ENCODE measurements at regions not wholly inside any gene's neighbourhood (a gene's known extent, or its start where the extent isn't known, plus 50 kb on each side); places are given as distances from the start of the nearest gene placed in this dataset.

DNA sequence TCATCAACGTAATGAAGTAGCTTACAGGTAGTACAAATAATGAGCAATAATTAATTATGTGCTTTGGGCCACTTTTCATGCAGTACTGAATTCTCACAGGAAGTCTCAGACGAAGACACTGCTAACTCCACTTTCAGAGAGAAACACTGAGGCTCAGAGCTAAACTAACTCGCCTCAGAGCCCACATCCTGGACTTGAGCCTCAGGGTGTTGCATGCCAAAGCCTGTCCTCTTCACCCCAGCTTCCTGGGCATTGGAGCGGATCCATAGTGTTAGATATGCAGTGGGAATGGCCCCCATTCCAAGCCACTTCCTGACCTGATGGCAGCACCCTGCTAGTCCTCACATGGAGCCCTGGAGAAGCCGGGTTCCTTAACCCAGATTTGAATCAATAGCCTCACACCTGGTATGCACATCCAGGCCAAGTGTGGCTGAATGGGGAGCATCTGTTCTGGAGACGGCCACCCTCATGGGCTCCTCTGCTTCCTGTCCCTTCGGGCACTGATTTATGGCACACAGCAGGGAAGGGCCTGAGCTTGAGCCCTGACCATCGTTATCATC is 265.1 kb upstream of the ZNF32 start:
- H2BK12ac ChIP-seq (ENCODE audit: low read depth, low read length), result no peak overlapping the region
- no peak overlapping the region for H3K9ac ChIP-seq (replicated peaks in 1 of 4; ENCODE audit: extremely low read depth in 1 of 4, low read depth in 3 of 4, low read length in 3 of 4)
- H3K23ac ChIP-seq (ENCODE audit: insufficient read length), result no peak overlapping the region
- no peaks in the 10 kb centered on the region for H3K9me3 ChIP-seq (ENCODE audit: insufficient read depth in 2 of 2, low read depth in 1 of 2, low read length in 1 of 2)
- no peak overlapping the region for H4K8ac ChIP-seq (ENCODE audit: extremely low read depth, insufficient read depth, low read length)
- H3K4me1 ChIP-seq (replicated peaks in 1 of 4; ENCODE audit: control insufficient read depth in 3 of 4, insufficient read depth in 4 of 4, low read length in 3 of 4), result no peaks in the 10 kb centered on the region
- no peak overlapping the region for H3K14ac ChIP-seq (ENCODE audit: insufficient read length)
- no peak overlapping the region for H3K56ac ChIP-seq (replicated peaks; ENCODE audit: insufficient read length, low read depth, low read length)
- no peaks in the 10 kb centered on the region for H3K23me2 ChIP-seq (ENCODE audit: low read depth, low read length)
- no peak overlapping the region for H2AFZ ChIP-seq (ENCODE audit: low read length)
- no peak overlapping the region for H2BK20ac ChIP-seq (ENCODE audit: low read length)
- H4K5ac ChIP-seq (ENCODE audit: insufficient read length, low read depth, low read length), result no peak overlapping the region
- FAIRE-seq (no peak), DNase-seq (ENCODE audit: low read depth in 1 of 2, low spot score in 2 of 2) (no peak)
- H3K27ac ChIP-seq (ENCODE audit: low read depth, low read length), result no peak overlapping the region
- no peaks in the 10 kb centered on the region for H3K27me3 ChIP-seq (replicated peaks in 1 of 4; ENCODE audit: control insufficient read depth in 3 of 4, extremely low read depth in 1 of 4, insufficient read depth in 3 of 4, low read length in 3 of 4)
- POLR2A ChIA-PET (ENCODE audit: partially characterized antibody), result no interaction called here
- H3K4me3 ChIP-seq (ENCODE audit: extremely low read depth in 1 of 4, insufficient read depth in 2 of 4, low read depth in 3 of 4, low read length in 4 of 4), result no peak overlapping the region
- no peak overlapping the region for H2BK15ac ChIP-seq (ENCODE audit: low read length)
- H4K91ac ChIP-seq (replicated peaks; ENCODE audit: insufficient read length, low read length), result no peak overlapping the region
- H2AK5ac ChIP-seq (ENCODE audit: low read depth, low read length), result no peak overlapping the region
- H3K79me1 ChIP-seq (ENCODE audit: low read depth, low read length), result no peaks in the 10 kb centered on the region
- CTCF ChIA-PET (ENCODE audit: partially characterized antibody), result interaction anchor here (0.8 to 2.1 kb wide), 3 partner anchors 9 to 25 kb away, joined by 3 to 7 read pairs (median 4); no protein-coding TSS in a partner anchor
- no peak overlapping the region for H3K18ac ChIP-seq (ENCODE audit: extremely low read depth, low read length)
- WGBS, 2 experiments (ENCODE audit: extremely low coverage in 1 of 2, insufficient coverage in 1 of 2, insufficient read length in 1 of 2, insufficient replicate concordance in 2 of 2, low coverage in 1 of 2, low lambda C conversion rate in 2 of 2, missing lambda C conversion rate in 1 of 2), result 94% methylated on average over 8 of the region's 8 CpGs; no CpG with 5 or more reads in 1 of the 2 experiments
- no peak overlapping the region for H3K4me2 ChIP-seq (ENCODE audit: insufficient read depth in 1 of 2, low read depth in 2 of 2, low read length in 2 of 2)
- no peaks in the 10 kb centered on the region for H4K20me1 ChIP-seq (replicated peaks in 1 of 2; ENCODE audit: control insufficient read depth in 1 of 2, insufficient read depth in 2 of 2, low read length in 2 of 2)
- H2BK5ac ChIP-seq (ENCODE audit: low read depth, low read length), result no peak overlapping the region
- no peaks in the 10 kb centered on the region for H3K36me3 ChIP-seq (ENCODE audit: control insufficient read depth in 2 of 4, insufficient read depth in 4 of 4, low read length in 3 of 4)
- no peak overlapping the region for H2BK120ac ChIP-seq (replicated peaks; ENCODE audit: low read depth, low read length)
- H3K4ac ChIP-seq (replicated peaks; ENCODE audit: insufficient read length, low read depth, low read length), result no peak overlapping the region
- TF ChIP-seq NANOG (IDR thresholded peaks at IDR 0.05; ENCODE audit: insufficient read depth, low read depth, low read length, poor library complexity, severe bottlenecking) (no peak), PHF8 (conservative IDR thresholded peaks at IDR 0.05; ENCODE audit: low read depth, low read length) (no peak), TAF7 (optimal IDR thresholded peaks at IDR 0.05; ENCODE audit: borderline replicate concordance, low read depth, low read length) (no peak), SP1 (IDR thresholded peaks at IDR 0.05; ENCODE audit: low read depth, low read length) (no peak), KDM4A (IDR thresholded peaks at IDR 0.05; ENCODE audit: low read depth, low read length, severe bottlenecking) (no peak), SUZ12 (IDR thresholded peaks at IDR 0.05; ENCODE audit: low read length) (no peak), HDAC6 (IDR thresholded peaks at IDR 0.05; ENCODE audit: low read depth, low read length) (no peak)
- H3K79me2 ChIP-seq (ENCODE audit: control insufficient read depth in 1 of 2, insufficient read depth in 2 of 2, low read length in 2 of 2), result no peaks in the 10 kb centered on the region

All from H1 (cell line).